K562 (cell line): ENCODE measurements at regions not wholly inside any gene's neighbourhood (a gene's known extent, or its start where the extent isn't known, plus 50 kb on each side); places are given as distances from the start of the nearest gene placed in this dataset.

ENCODE experiments used
- ATAC-seq: fragments of 200-7000 bp; cut with Tn5 transposase; 3 replicates; pipeline ENCODE4 v1.9.1; 2020; ENCODE audit warnings: moderate library complexity
- BruUV-seq: library from RNA; stranded (reverse); fragments of 400-500 nt; replicated peaks from 2 replicates; lab custom pipeline; 2021; lab: Mats Ljungman, UMichigan
- CTCF ChIA-PET: fragments of 300-600 bp; formaldehyde crosslinking; extraction: SDS; loops from one replicate; lab custom pipeline; 2021; ENCODE audit warnings: low intra/inter-chr PET ratio; lab: Yijun Ruan, JAX
- POLR2A ChIA-PET: fragments of 300-600, 350-650 bp; sonication (Branson Sonifier 250); formaldehyde crosslinking; extraction: SDS; loops from one replicate; lab custom pipeline; 2021; ENCODE audit warnings: antibody characterized with exemption, inconsistent platforms; lab: Yijun Ruan, JAX
- DNase-seq, 4 experiments: peaks; one replicate each; pipeline versions ENCODE4 v3.0.0 to v3.0.0-alpha.2; 2011 to 2018; ENCODE audit warnings: low spot score in 3 of 4, mixed read lengths in 3 of 4; ENCODE audit errors: extremely low read depth in 1 of 4
- FAIRE-seq: peaks from 2 replicates; lab custom pipeline; 2011; peaks lifted over from hg19 to GRCh38; lab: Jason Lieb, UNC
- H2AFZ ChIP-seq: 2 replicates; pipeline ENCODE4 v1.6.0; 2011; ENCODE audit warnings: low read depth, low read length, control low read depth, inconsistent platforms
- H3K27ac ChIP-seq: fragments of 200-600 bp; 3 replicates; pipeline ENCODE4 v1.8.0; 2011; ENCODE audit warnings: low read depth, mild to moderate bottlenecking, control low read depth, inconsistent platforms, low read length, moderate library complexity, mixed read lengths; ENCODE audit errors: extremely low read depth
- H3K27me3 ChIP-seq, 2 experiments: fragments of 300-600 bp in 1 of 2; 2 replicates in 1 of 2; 3 replicates in 1 of 2; pipeline versions ENCODE4 v1.6.0 to v1.8.0; 2011; ENCODE audit warnings: inconsistent platforms in 2 of 2, low read length in 2 of 2, mild to moderate bottlenecking in 1 of 2, mixed read lengths in 1 of 2, moderate library complexity in 1 of 2; ENCODE audit not compliant: control insufficient read depth in 2 of 2, insufficient read depth in 2 of 2
- H3K36me3 ChIP-seq: fragments of 300-600 bp; 3 replicates; pipeline ENCODE4 v1.8.0; 2011; ENCODE audit warnings: mild to moderate bottlenecking, low read length, inconsistent platforms; ENCODE audit not compliant: control insufficient read depth, insufficient read depth
- H3K4me1 ChIP-seq, 2 experiments: fragments of 200-600 bp in 1 of 2; replicated peaks in 1 of 2; 2 replicates in 1 of 2; 3 replicates in 1 of 2; pipeline versions ENCODE4 v1.5.1 to v1.8.0; 2011; ENCODE audit warnings: inconsistent platforms in 2 of 2, low read length in 2 of 2, mild to moderate bottlenecking in 1 of 2, mixed read lengths in 1 of 2, moderate library complexity in 1 of 2; ENCODE audit not compliant: control insufficient read depth in 2 of 2, insufficient read depth in 2 of 2
- H3K4me2 ChIP-seq: 2 replicates; pipeline ENCODE4 v1.6.1; 2011; ENCODE audit warnings: low read length, control low read depth, inconsistent platforms, mixed read lengths; ENCODE audit not compliant: insufficient read depth
- H3K4me3 ChIP-seq: fragments of 200-600 bp; sonication (generic), shearing (Covaris generic); 2 replicates; pipeline ENCODE4 v1.5.1; 2016; ENCODE audit warnings: control low read depth, inconsistent platforms
- H3K79me2 ChIP-seq: fragments of 200-600 bp; 3 replicates; pipeline ENCODE4 v1.8.0; 2011; ENCODE audit warnings: low read length, inconsistent platforms; ENCODE audit not compliant: control insufficient read depth, insufficient read depth
- H3K9ac ChIP-seq, 2 experiments: 2 replicates each; pipeline versions ENCODE4 v1.6.0 to v1.6.1; 2011; ENCODE audit warnings: low read depth in 2 of 2, low read length in 2 of 2, control low read depth in 1 of 2, inconsistent platforms in 1 of 2, mild to moderate bottlenecking in 1 of 2, mixed read lengths in 1 of 2; ENCODE audit not compliant: insufficient read depth in 1 of 2
- H3K9me1 ChIP-seq: one replicate; pipeline ENCODE4 v1.6.0; 2011; ENCODE audit warnings: inconsistent platforms, mild to moderate bottlenecking, low read length, moderate library complexity; ENCODE audit not compliant: control insufficient read depth, insufficient read depth
- H3K9me3 ChIP-seq: replicated peaks from 2 replicates; pipeline ENCODE4 v1.5.1; 2011; ENCODE audit warnings: low read depth, low read length, inconsistent platforms; ENCODE audit not compliant: control insufficient read depth, insufficient read depth
- H4K20me1 ChIP-seq: replicated peaks from 2 replicates; pipeline ENCODE4 v1.6.1; 2011; ENCODE audit warnings: low read length, inconsistent platforms, mixed read lengths; ENCODE audit not compliant: control insufficient read depth, insufficient read depth
- EP300 ChIP-seq: IDR thresholded peaks from 2 replicates; pipeline ENCODE4 v1.6.1; 2012; ENCODE audit warnings: low read length, improper control_type of control experiment
- JUN ChIP-seq, 2 experiments: sonication (generic) in 1 of 2; formaldehyde crosslinking in 1 of 2; IDR thresholded peaks; 2 replicates each; pipeline versions ENCODE4 v1.6.1 to v1.8.0; 2012 to 2022; ENCODE audit warnings: borderline replicate concordance in 2 of 2, mild to moderate bottlenecking in 2 of 2, improper control_type of control experiment in 1 of 2, low read depth in 1 of 2, low read length in 1 of 2, missing genetic modification reagents in 1 of 2
- NR2C2 ChIP-seq, 2 experiments: fragments of 200-800 bp in 1 of 2; sonication (Bioruptor generic) in 1 of 2; sonication (generic) in 1 of 2; formaldehyde crosslinking in 1 of 2; IDR thresholded peaks; 2 replicates each; pipeline versions ENCODE4 v1.6.1 to v1.8.0; 2016 to 2022; ENCODE audit warnings: mild to moderate bottlenecking in 1 of 2, missing compliant biosample characterization in 1 of 2, missing genetic modification characterization in 1 of 2, missing genetic modification reagents in 1 of 2
- ZNF143 ChIP-seq: sonication (generic); formaldehyde crosslinking; IDR thresholded peaks from 2 replicates; pipeline ENCODE4 v1.9.0; 2022; ENCODE audit warnings: mild to moderate bottlenecking, missing genetic modification reagents
- ZNF444 ChIP-seq: fragments of 250-450 bp; sonication (Bioruptor Pico); IDR thresholded peaks from 2 replicates; pipeline ENCODE4 v1.4.0; 2020; ENCODE audit warnings: mild to moderate bottlenecking, moderate library complexity
- WGBS: fragments of 100-300 bp; shearing (Covaris generic); methylation state at CpG from one replicate; pipeline ENCODE4 v1.1.6; 2016; ENCODE audit warnings: low coverage, mixed read lengths; ENCODE audit not compliant: insufficient coverage; ENCODE audit errors: missing lambda C conversion rate; 5-methylcytosine and 5-hydroxymethylcytosine counted together
- in situ Hi-C: fragments of 300-500 bp; cut with MboI; formaldehyde crosslinking; loops from 4 replicates; pipeline ENCODE4 v1.15.0; 2018; ENCODE audit warnings: inconsistent platforms, mixed read lengths
- intact Hi-C: fragments of 100-400 bp; cut with micrococcal nuclease; formaldehyde crosslinking; loops from 2 replicates; pipeline ENCODE4 v1.14.2; 2022
- TF ChIP-seq, protein P1 (sequence below): sonication (generic); formaldehyde crosslinking; IDR thresholded peaks from 2 replicates; pipeline ENCODE4 v1.8.0; 2022; ENCODE audit warnings: mild to moderate bottlenecking, missing genetic modification reagents
- TF ChIP-seq, protein P2 (sequence below), 3 experiments: fragments of 200-800 bp in 1 of 3; sonication (Bioruptor generic) in 1 of 3; sonication (generic) in 1 of 3; formaldehyde crosslinking in 1 of 3; IDR thresholded peaks; 2 replicates each; pipeline versions ENCODE4 v1.6.1 to v1.8.0; 2016 to 2022; ENCODE audit warnings: mild to moderate bottlenecking in 2 of 3, missing compliant biosample characterization in 2 of 3, missing genetic modification characterization in 2 of 3, missing genetic modification reagents in 1 of 3
- TF ChIP-seq, protein P3 (sequence below): sonication (generic); formaldehyde crosslinking; IDR thresholded peaks from 2 replicates; pipeline ENCODE4 v1.8.1; 2023; ENCODE audit warnings: mild to moderate bottlenecking, missing genetic modification reagents

DNA sequence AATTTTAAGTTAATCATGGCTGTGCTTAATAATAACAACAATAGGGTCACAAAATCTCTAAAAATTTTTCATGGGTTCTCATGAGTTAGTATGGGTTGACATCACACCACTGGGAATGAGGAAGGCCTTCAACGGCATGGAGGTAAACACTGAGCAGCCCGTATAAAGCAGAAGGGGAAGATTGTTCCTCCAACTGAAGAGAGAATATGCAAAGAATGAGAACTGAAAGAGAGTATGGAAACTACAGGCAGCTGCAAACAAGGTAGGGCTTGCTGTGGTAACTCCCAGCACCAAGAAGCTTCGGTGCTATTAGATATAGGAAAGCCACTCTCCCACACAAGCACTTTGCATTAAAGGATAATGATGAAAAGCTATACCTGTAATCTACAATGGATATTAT lies 1242.3 kb upstream of the CELF4 start:
- in situ Hi-C loops (no loop called here), intact Hi-C loops (no loop called here)
- 2% methylated on average over 3 of the region's 3 CpGs for WGBS
- DNase-seq, result no peak
- Histone ChIP-seq H3K27me3 (no peaks in the 10 kb centered on the region), H2AFZ (no peak overlapping the region), H3K36me3 (no peaks in the 10 kb centered on the region), H3K27ac (no peak overlapping the region), H3K4me3 (no peak overlapping the region), H3K9me1 (no peaks in the 10 kb centered on the region), H3K9me3 (no peaks in the 10 kb centered on the region), H3K4me1 (no peaks in the 10 kb centered on the region), H4K20me1 (no peaks in the 10 kb centered on the region), H3K79me2 (no peaks in the 10 kb centered on the region), H3K9ac (no peak overlapping the region), H3K4me2 (no peak overlapping the region)
- BruUV-seq, result no TSS peak
- POLR2A ChIA-PET, result interaction anchor here (0.5 kb wide), 1 partner anchor 781 kb away, joined by 3 read pairs; no protein-coding TSS in a partner anchor
- FAIRE-seq, result no peak
- TF ChIP-seq NR2C2 (CRISPR knock-in tag; IDR thresholded peaks at IDR 0.05) (no peak), NR2C2 (tag; IDR thresholded peaks at IDR 0.05) (no peak), ZNF444 (CRISPR knock-in tag) (no peak), JUN (IDR thresholded peaks at IDR 0.05; ENCODE audit: borderline replicate concordance, low read depth, low read length) (no peak), JUN (CRISPR knock-in tag; IDR thresholded peaks at IDR 0.05; ENCODE audit: borderline replicate concordance) (no peak), EP300 (no peak), ZNF143 (CRISPR knock-in tag) (no peak)
- TF ChIP-seq, protein P1, sequence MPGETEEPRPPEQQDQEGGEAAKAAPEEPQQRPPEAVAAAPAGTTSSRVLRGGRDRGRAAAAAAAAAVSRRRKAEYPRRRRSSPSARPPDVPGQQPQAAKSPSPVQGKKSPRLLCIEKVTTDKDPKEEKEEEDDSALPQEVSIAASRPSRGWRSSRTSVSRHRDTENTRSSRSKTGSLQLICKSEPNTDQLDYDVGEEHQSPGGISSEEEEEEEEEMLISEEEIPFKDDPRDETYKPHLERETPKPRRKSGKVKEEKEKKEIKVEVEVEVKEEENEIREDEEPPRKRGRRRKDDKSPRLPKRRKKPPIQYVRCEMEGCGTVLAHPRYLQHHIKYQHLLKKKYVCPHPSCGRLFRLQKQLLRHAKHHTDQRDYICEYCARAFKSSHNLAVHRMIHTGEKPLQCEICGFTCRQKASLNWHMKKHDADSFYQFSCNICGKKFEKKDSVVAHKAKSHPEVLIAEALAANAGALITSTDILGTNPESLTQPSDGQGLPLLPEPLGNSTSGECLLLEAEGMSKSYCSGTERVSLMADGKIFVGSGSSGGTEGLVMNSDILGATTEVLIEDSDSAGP, result no peak
- TF ChIP-seq, protein P2, sequence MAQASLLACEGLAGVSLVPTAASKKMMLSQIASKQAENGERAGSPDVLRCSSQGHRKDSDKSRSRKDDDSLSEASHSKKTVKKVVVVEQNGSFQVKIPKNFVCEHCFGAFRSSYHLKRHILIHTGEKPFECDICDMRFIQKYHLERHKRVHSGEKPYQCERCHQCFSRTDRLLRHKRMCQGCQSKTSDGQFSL (CRISPR knock-in tag; IDR thresholded peaks at IDR 0.05), result no peak
- TF ChIP-seq, protein P2 (tag; IDR thresholded peaks at IDR 0.05), result no peak
- TF ChIP-seq, protein P3, sequence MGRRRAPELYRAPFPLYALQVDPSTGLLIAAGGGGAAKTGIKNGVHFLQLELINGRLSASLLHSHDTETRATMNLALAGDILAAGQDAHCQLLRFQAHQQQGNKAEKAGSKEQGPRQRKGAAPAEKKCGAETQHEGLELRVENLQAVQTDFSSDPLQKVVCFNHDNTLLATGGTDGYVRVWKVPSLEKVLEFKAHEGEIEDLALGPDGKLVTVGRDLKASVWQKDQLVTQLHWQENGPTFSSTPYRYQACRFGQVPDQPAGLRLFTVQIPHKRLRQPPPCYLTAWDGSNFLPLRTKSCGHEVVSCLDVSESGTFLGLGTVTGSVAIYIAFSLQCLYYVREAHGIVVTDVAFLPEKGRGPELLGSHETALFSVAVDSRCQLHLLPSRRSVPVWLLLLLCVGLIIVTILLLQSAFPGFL (CRISPR knock-in tag), result no peak
- CTCF ChIA-PET, result no interaction called here
- ATAC-seq, result no peak
